HepG2 (cell line): ENCODE measurements at regions not wholly inside any gene's neighbourhood (a gene's known extent, or its start where the extent isn't known, plus 50 kb on each side); places are given as distances from the start of the nearest gene placed in this dataset.

ENCODE experiments used
- ARID3A ChIP-seq: IDR thresholded peaks from 2 replicates; pipeline ENCODE4 v1.6.1; 2012; ENCODE audit warnings: low read depth, low read length, improper control_type of control experiment
- CHD2 ChIP-seq: IDR thresholded peaks from 2 replicates; pipeline ENCODE4 v1.6.1; 2011; ENCODE audit warnings: low read depth, low read length, improper control_type of control experiment
- EHMT2 ChIP-seq: fragments of 200-600 bp; sonication (generic); IDR thresholded peaks from 2 replicates; pipeline ENCODE4 v1.7.0; 2017; ENCODE audit warnings: antibody characterized with exemption, low read depth, low read length, borderline replicate concordance
- FOXA3 ChIP-seq: IDR thresholded peaks from 2 replicates; pipeline ENCODE4 v1.6.1; 2016; ENCODE audit warnings: missing genetic modification reagents, missing compliant biosample characterization
- GATAD2A ChIP-seq: IDR thresholded peaks from 2 replicates; pipeline ENCODE4 v1.6.1; 2016
- HCFC1 ChIP-seq: fragments of 150-350 bp; IDR thresholded peaks from 2 replicates; pipeline ENCODE4 v1.6.1; 2014; ENCODE audit warnings: low read depth, low read length
- HMGXB3 ChIP-seq: sonication (generic); formaldehyde crosslinking; IDR thresholded peaks from 2 replicates; pipeline ENCODE4 v1.4.0; 2020; ENCODE audit warnings: missing genetic modification reagents, borderline replicate concordance
- RARA ChIP-seq: IDR thresholded peaks from 2 replicates; pipeline ENCODE4 v1.6.1; 2016; ENCODE audit warnings: missing genetic modification reagents, missing compliant biosample characterization
- SAFB2 ChIP-seq: sonication (generic); formaldehyde crosslinking; IDR thresholded peaks from 2 replicates; pipeline ENCODE4 v1.5.1; 2020; ENCODE audit warnings: missing genetic modification reagents, low read depth, mild to moderate bottlenecking, borderline replicate concordance
- SP2 ChIP-seq: sonication (generic); formaldehyde crosslinking; IDR thresholded peaks from 2 replicates; pipeline ENCODE4 v1.5.1; 2020; ENCODE audit warnings: mild to moderate bottlenecking, missing genetic modification reagents
- ZBTB26 ChIP-seq: IDR thresholded peaks from 2 replicates; pipeline ENCODE4 v1.6.1; 2016; ENCODE audit warnings: missing compliant biosample characterization, missing genetic modification reagents, borderline replicate concordance
- ZKSCAN8 ChIP-seq: IDR thresholded peaks from 2 replicates; pipeline ENCODE4 v1.6.1; 2016; ENCODE audit warnings: borderline replicate concordance, missing genetic modification reagents, missing compliant biosample characterization
- ZNF589 ChIP-seq: sonication (generic); formaldehyde crosslinking; conservative IDR thresholded peaks from 2 replicates; pipeline ENCODE4 v1.8.0; 2022; ENCODE audit warnings: mild to moderate bottlenecking, moderate library complexity, missing genetic modification reagents
- ZNF609 ChIP-seq: sonication (generic); formaldehyde crosslinking; IDR thresholded peaks from 2 replicates; pipeline ENCODE4 v1.4.0; 2020; ENCODE audit warnings: mild to moderate bottlenecking, missing genetic modification reagents, borderline replicate concordance
- ZNF704 ChIP-seq: sonication (generic); formaldehyde crosslinking; IDR thresholded peaks from 2 replicates; pipeline ENCODE4 v1.8.1; 2023; ENCODE audit warnings: mild to moderate bottlenecking, inconsistent platforms, moderate library complexity, missing genetic modification reagents, borderline replicate concordance

GRCh38 chr6:1117530-1118286, 194.2 kb upstream of the FOXQ1 start (continued):
- TF ChIP-seq HMGXB3 (CRISPR knock-in tag) (no peak), ARID3A (peak; percentile 58), GATAD2A (CRISPR knock-in tag) (peak; percentile 57), SP2 (no peak), ZNF589 (CRISPR knock-in tag) (no peak), CHD2 (no peak), ZBTB26 (CRISPR knock-in tag) (no peak), ZNF704 (CRISPR knock-in tag) (no peak), ZNF609 (CRISPR knock-in tag) (no peak), FOXA3 (CRISPR knock-in tag) (peak; percentile 58), RARA (CRISPR knock-in tag) (peak; percentile 49; the same call in 1 of the 2 replicates), HCFC1 (no peak), SAFB2 (CRISPR knock-in tag) (no peak), ZKSCAN8 (CRISPR knock-in tag) (0 out of 2 replicates have a peak, but pooled peaks have one; percentile 2), EHMT2 (peak; percentile 50; the same call in 1 of the 2 replicates)
